Glutamatergic neuron (in vitro differentiated cells): ENCODE measurements at regions not wholly inside any gene's neighbourhood (a gene's known extent, or its start where the extent isn't known, plus 50 kb on each side); places are given as distances from the start of the nearest gene placed in this dataset.

Source experiments
- DNase-seq: peaks from one replicate; pipeline ENCODE4 v3.0.0; 2022
- H3K27ac Mint-ChIP-seq: one replicate; pipeline ENCODE4 v1.8.0; 2020; ENCODE audit warnings: mild to moderate bottlenecking, mixed read lengths, inconsistent platforms; ENCODE audit not compliant: unreplicated experiment
- H3K27me3 Mint-ChIP-seq: one replicate; pipeline ENCODE4 v1.8.0; 2020; ENCODE audit warnings: mild to moderate bottlenecking, moderate library complexity, mixed read lengths, inconsistent platforms; ENCODE audit not compliant: unreplicated experiment
- H3K36me3 Mint-ChIP-seq: one replicate; pipeline ENCODE4 v1.8.0; 2020; ENCODE audit warnings: mild to moderate bottlenecking, mixed read lengths, inconsistent platforms; ENCODE audit not compliant: unreplicated experiment
- H3K4me1 Mint-ChIP-seq: one replicate; pipeline ENCODE4 v1.8.0; 2020; ENCODE audit warnings: mild to moderate bottlenecking, low read depth, mixed read lengths, inconsistent platforms; ENCODE audit not compliant: unreplicated experiment
- H3K4me3 Mint-ChIP-seq: one replicate; pipeline ENCODE4 v1.8.0; 2020; ENCODE audit warnings: mild to moderate bottlenecking, mixed read lengths, inconsistent platforms; ENCODE audit not compliant: unreplicated experiment
- H3K9me3 Mint-ChIP-seq: one replicate; pipeline ENCODE4 v1.8.0; 2020; ENCODE audit warnings: mild to moderate bottlenecking, moderate library complexity, mixed read lengths, inconsistent platforms; ENCODE audit not compliant: unreplicated experiment
- TF ChIP-seq, protein P1 (sequence below): fragments of 200-600 bp; sonication (generic); IDR thresholded peaks from one replicate; pipeline ENCODE4 v1.5.0; 2021; ENCODE audit not compliant: partially characterized antibody, unreplicated experiment

DNA sequence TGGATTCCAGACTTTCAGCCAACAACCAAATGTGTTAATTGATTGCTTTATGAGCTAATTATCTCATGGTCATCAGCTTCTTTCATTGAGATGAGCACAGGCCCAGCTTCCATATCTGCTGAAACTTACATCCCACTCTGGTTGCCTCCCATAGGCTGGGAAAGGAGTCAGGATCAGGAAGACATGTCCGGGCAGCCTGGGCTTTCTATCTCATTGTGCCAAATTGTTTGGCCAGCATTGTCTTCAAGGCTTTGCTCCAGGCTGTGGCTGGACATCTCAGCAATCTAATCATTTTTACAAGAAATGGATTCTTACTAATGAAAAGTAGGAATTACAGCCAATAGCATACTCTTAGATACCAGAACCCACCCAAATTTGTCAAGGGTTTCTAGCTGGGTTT is 295.2 kb downstream of the CXCL12 start:
- Mint-ChIP-seq H3K9me3 (peaks cover 2% of the 10 kb centered on the region), H3K4me3 (no peak overlapping the region), H3K4me1 (no peaks in the 10 kb centered on the region), H3K36me3 (peaks cover 14% of the 10 kb centered on the region), H3K27me3 (no peaks in the 10 kb centered on the region), H3K27ac (no peak overlapping the region)
- no peak for DNase-seq
- TF ChIP-seq, protein P1, sequence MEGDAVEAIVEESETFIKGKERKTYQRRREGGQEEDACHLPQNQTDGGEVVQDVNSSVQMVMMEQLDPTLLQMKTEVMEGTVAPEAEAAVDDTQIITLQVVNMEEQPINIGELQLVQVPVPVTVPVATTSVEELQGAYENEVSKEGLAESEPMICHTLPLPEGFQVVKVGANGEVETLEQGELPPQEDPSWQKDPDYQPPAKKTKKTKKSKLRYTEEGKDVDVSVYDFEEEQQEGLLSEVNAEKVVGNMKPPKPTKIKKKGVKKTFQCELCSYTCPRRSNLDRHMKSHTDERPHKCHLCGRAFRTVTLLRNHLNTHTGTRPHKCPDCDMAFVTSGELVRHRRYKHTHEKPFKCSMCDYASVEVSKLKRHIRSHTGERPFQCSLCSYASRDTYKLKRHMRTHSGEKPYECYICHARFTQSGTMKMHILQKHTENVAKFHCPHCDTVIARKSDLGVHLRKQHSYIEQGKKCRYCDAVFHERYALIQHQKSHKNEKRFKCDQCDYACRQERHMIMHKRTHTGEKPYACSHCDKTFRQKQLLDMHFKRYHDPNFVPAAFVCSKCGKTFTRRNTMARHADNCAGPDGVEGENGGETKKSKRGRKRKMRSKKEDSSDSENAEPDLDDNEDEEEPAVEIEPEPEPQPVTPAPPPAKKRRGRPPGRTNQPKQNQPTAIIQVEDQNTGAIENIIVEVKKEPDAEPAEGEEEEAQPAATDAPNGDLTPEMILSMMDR = no peak

DNA sequence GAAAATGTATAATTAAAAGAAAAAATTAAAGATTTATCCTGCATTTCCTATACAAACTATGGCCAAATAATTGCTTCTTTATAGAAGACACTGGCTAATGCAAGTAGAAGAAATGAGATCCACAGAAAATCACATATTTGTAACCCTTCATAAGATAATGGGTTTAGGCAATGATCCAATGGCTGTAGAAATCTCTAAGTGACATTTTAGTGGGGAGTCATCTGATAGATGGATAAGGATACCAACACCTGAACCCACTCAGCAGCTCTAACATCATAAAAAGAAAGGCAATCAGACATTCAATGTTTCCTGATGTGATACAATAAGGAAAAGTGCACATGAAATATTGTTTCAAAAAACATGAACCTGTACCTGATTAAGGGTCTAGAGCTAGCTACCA is 297.5 kb downstream of the CXCL12 start:
- no peak for DNase-seq
- Mint-ChIP-seq H3K36me3 (peaks cover 14% of the 10 kb centered on the region), H3K9me3 (peaks cover 2% of the 10 kb centered on the region), H3K27me3 (no peaks in the 10 kb centered on the region), H3K4me1 (no peaks in the 10 kb centered on the region), H3K27ac (no peak overlapping the region), H3K4me3 (no peak overlapping the region)
- TF ChIP-seq, protein P1 = no peak

DNA sequence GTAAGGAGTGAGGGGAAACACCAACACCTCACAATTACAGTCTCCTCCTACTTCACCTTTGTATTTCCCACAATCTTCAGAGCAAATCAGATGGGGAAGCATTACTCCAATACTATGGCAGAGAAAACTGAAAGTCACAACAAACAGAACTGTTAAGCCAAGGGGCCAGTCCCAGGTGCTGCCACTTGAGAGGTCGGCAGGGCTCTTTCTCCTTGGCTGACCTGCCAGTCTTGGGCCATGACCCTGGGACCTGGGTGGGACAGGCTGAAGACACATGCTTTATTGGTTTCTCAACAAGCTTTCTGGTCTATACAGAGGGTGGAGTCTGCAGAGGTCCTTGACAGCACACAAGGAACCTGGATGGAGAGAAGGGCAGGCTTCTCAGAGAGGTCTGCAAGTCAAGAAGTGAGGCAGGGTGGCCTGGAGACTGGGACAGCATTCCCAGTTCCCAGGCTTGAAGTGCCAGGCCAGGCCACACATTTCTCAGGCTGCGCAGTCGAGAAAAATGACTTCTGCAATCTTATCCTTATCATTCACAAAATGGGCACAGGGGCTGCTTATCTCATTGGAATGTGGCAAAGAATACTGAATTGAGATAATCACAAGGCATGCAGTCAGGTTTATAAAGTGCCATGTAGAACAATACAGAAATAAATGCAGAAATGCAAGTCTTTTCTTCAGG is 301.0 kb downstream of the CXCL12 start:
- peaks cover 5% of the 10 kb centered on the region for H3K36me3 Mint-ChIP-seq
- no peaks in the 10 kb centered on the region for H3K4me1 Mint-ChIP-seq
- no peaks in the 10 kb centered on the region for H3K9me3 Mint-ChIP-seq
- TF ChIP-seq, protein P1 = no peak
- DNase-seq = no peak
- H3K27ac Mint-ChIP-seq = no peak overlapping the region
- no peaks in the 10 kb centered on the region for H3K27me3 Mint-ChIP-seq
- H3K4me3 Mint-ChIP-seq = no peak overlapping the region

DNA sequence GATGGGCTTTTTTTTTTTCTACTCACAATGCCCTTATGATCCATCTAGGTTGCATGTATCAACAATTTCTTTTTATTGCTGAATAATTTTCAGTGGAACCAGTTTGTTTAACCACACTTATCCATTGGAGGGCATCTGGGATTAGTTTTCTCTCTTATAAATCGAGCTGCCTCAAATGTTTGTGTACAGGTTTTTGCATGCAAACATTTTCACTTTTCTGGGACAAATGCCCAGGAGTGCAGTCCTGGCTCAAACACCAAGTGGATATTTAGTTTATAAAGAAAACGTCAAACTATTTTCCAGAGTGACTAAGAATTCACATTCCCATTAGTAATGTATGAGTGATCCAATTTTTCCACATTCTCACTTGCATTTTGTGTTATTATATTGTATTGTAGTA is 313.4 kb downstream of the CXCL12 start:
- no peak overlapping the region for H3K27ac Mint-ChIP-seq
- H3K27me3 Mint-ChIP-seq = no peaks in the 10 kb centered on the region
- no peak overlapping the region for H3K4me3 Mint-ChIP-seq
- H3K36me3 Mint-ChIP-seq = no peaks in the 10 kb centered on the region
- no peak for DNase-seq
- TF ChIP-seq, protein P1 = no peak
- H3K9me3 Mint-ChIP-seq = no peaks in the 10 kb centered on the region
- H3K4me1 Mint-ChIP-seq = no peaks in the 10 kb centered on the region

DNA sequence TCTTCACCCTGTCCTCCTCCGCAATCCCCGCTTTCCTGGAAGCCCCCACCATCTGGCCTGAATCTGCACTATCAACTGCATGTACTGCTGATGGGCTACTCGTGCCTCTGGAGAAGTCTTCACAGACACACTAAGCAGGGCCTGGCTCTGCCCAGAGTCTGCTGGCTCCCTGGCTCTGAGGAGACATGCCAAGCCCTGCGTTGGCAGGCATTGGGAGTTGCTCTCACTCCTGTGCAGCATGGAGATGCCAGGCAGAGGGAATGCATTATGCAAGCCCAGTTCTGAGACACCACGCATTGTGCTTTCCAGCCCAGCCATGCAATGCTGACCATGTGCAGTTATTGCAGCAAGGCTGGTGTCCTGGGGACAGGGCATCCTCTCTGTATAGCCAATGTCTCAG is 314.6 kb downstream of the CXCL12 start:
- TF ChIP-seq, protein P1 = no peak
- no peaks in the 10 kb centered on the region for H3K36me3 Mint-ChIP-seq
- H3K9me3 Mint-ChIP-seq = no peaks in the 10 kb centered on the region
- no peaks in the 10 kb centered on the region for H3K27me3 Mint-ChIP-seq
- no peak overlapping the region for H3K4me3 Mint-ChIP-seq
- H3K27ac Mint-ChIP-seq = no peak overlapping the region
- no peak for DNase-seq
- H3K4me1 Mint-ChIP-seq = no peaks in the 10 kb centered on the region
